Activated CD4-positive, alpha-beta T cell treated with anti-CD3 and anti-CD28 coated beads for 36 hours (primary cell): ENCODE measurements at regions not wholly inside any gene's neighbourhood (a gene's known extent, or its start where the extent isn't known, plus 50 kb on each side); places are given as distances from the start of the nearest gene placed in this dataset.

Experiments
- ATAC-seq: fragments of 200-7000 bp; cut with Tn5 transposase; one replicate; pipeline ENCODE4 v1.10.0; 2021; ENCODE audit warnings: mild to moderate bottlenecking, moderate library complexity
- CTCF ChIA-PET: fragments of 350-600 bp; sonication (Branson Sonifier 250); formaldehyde crosslinking; loops from one replicate; lab custom pipeline; 2021; ENCODE audit warnings: antibody characterized with exemption; lab: Charles Lee
- POLR2A ChIA-PET: fragments of 350-600 bp; sonication (Branson Sonifier 250); formaldehyde crosslinking; loops from one replicate; lab custom pipeline; 2021; ENCODE audit warnings: antibody characterized with exemption, inconsistent platforms; lab: Charles Lee
- DNase-seq: peaks from one replicate; pipeline ENCODE4 v3.0.0-alpha.2; 2020
- H3K27ac Mint-ChIP-seq: one replicate; pipeline ENCODE4 v1.8.0; 2021; ENCODE audit warnings: mixed read lengths
- H3K27me3 Mint-ChIP-seq: one replicate; pipeline ENCODE4 v1.8.0; 2021; ENCODE audit warnings: mixed read lengths
- H3K36me3 Mint-ChIP-seq: one replicate; pipeline ENCODE4 v1.8.0; 2021; ENCODE audit warnings: low read depth, mixed read lengths
- H3K4me1 Mint-ChIP-seq: one replicate; pipeline ENCODE4 v1.8.0; 2021; ENCODE audit warnings: mixed read lengths
- H3K4me3 Mint-ChIP-seq: one replicate; pipeline ENCODE4 v1.8.0; 2021; ENCODE audit warnings: mild to moderate bottlenecking, moderate library complexity, mixed read lengths
- H3K9me3 Mint-ChIP-seq: one replicate; pipeline ENCODE4 v1.8.0; 2021; ENCODE audit warnings: low read depth, mixed read lengths
- intact Hi-C, 2 experiments: fragments of 100-400 bp; cut with DNase I in 1 of 2; cut with micrococcal nuclease in 1 of 2; formaldehyde crosslinking; loops; one replicate each; pipeline versions ENCODE4 v1.14.2 to v1.15.1; 2022 to 2024; cut with DNase I, micrococcal nuclease

GRCh38 chr3:182716114-182716688, 77.1 kb upstream of the ATP11B start:
- POLR2A ChIA-PET, result no interaction called here
- peaks cover 6% of the 10 kb centered on the region for H3K4me1 Mint-ChIP-seq

GRCh38 chr3:182717216-182717615, 76.1 kb upstream of the ATP11B start:
- intact Hi-C loops, result loop anchor here (10.0 kb wide), 2 partner anchors 188 to 668 kb away; no protein-coding TSS in a partner anchor
- no peaks in the 10 kb centered on the region for H3K27me3 Mint-ChIP-seq
- ChIA-PET POLR2A (no interaction called here), CTCF (interaction anchor here (0.9 to 3.6 kb wide), 3 partner anchors 13 to 381 kb away, joined by 4 to 10 read pairs (median 4); no protein-coding TSS in a partner anchor)
- H3K9me3 Mint-ChIP-seq, result no peaks in the 10 kb centered on the region
- H3K4me1 Mint-ChIP-seq, result peaks cover 6% of the 10 kb centered on the region
- no peak overlapping the region for H3K4me3 Mint-ChIP-seq
- DNase-seq (no peak), ATAC-seq (no peak)
- H3K36me3 Mint-ChIP-seq, result no peaks in the 10 kb centered on the region
- H3K27ac Mint-ChIP-seq, result no peak overlapping the region

More at GRCh38 chr3:182716114-182716688, 77.1 kb upstream of the ATP11B start:
- ATAC-seq, result no peak
- peak overlapping the region; percentile 56 for H3K27ac Mint-ChIP-seq
- no peaks in the 10 kb centered on the region for H3K36me3 Mint-ChIP-seq
- no peaks in the 10 kb centered on the region for H3K9me3 Mint-ChIP-seq
- H3K4me3 Mint-ChIP-seq, result no peak overlapping the region
- intact Hi-C loops, result loop anchor here (10.0 kb wide), 2 partner anchors 189 to 669 kb away; no protein-coding TSS in a partner anchor
- no peak for DNase-seq
- CTCF ChIA-PET, result interaction anchor here (0.8 to 3.6 kb wide), 8 partner anchors 17 to 911 kb away, joined by 3 to 29 read pairs (median 4); no protein-coding TSS in a partner anchor
- H3K27me3 Mint-ChIP-seq, result no peaks in the 10 kb centered on the region

GRCh38 chr3:182722907-182723306, 70.4 kb upstream of the ATP11B start:
- DNase-seq (no peak), ATAC-seq (no peak)
- H3K4me1 Mint-ChIP-seq, result no peaks in the 10 kb centered on the region
- H3K9me3 Mint-ChIP-seq, result no peaks in the 10 kb centered on the region
- no peaks in the 10 kb centered on the region for H3K36me3 Mint-ChIP-seq
- H3K4me3 Mint-ChIP-seq, result no peak overlapping the region
- POLR2A ChIA-PET, result no interaction called here
- H3K27me3 Mint-ChIP-seq, result peaks cover 4% of the 10 kb centered on the region
- CTCF ChIA-PET, result interaction anchor here (1.0 kb wide), 1 partner anchor 9 kb away, joined by 4 read pairs; no protein-coding TSS in a partner anchor
- intact Hi-C loops, result no loop called here
- no peak overlapping the region for H3K27ac Mint-ChIP-seq

GRCh38 chr3:182723596-182723995, 69.7 kb upstream of the ATP11B start:
- intact Hi-C loops, result no loop called here
- peaks cover 4% of the 10 kb centered on the region for H3K27me3 Mint-ChIP-seq
- no peak overlapping the region for H3K27ac Mint-ChIP-seq
- H3K9me3 Mint-ChIP-seq, result no peaks in the 10 kb centered on the region
- ChIA-PET POLR2A (no interaction called here), CTCF (interaction anchor here (0.6 kb wide), 1 partner anchor 10 kb away, joined by 5 read pairs; no protein-coding TSS in a partner anchor)
- H3K4me1 Mint-ChIP-seq, result no peaks in the 10 kb centered on the region
- H3K4me3 Mint-ChIP-seq, result no peak overlapping the region
- no peaks in the 10 kb centered on the region for H3K36me3 Mint-ChIP-seq
- ATAC-seq (no peak), DNase-seq (no peak)

GRCh38 chr3:182725372-182726251, 67.7 kb upstream of the ATP11B start:
- H3K4me1 Mint-ChIP-seq, result no peaks in the 10 kb centered on the region
- ATAC-seq (no peak), DNase-seq (no peak)
- H3K27ac Mint-ChIP-seq, result no peak overlapping the region
- POLR2A ChIA-PET, result no interaction called here
- intact Hi-C loops, result no loop called here
- peaks cover 4% of the 10 kb centered on the region for H3K27me3 Mint-ChIP-seq
- no peak overlapping the region for H3K4me3 Mint-ChIP-seq
- CTCF ChIA-PET, result interaction anchor here (0.9 to 2.2 kb wide), 2 partner anchors 11 to 15 kb away, joined by 3 to 14 read pairs; no protein-coding TSS in a partner anchor
- H3K36me3 Mint-ChIP-seq, result no peaks in the 10 kb centered on the region
- H3K9me3 Mint-ChIP-seq, result no peaks in the 10 kb centered on the region

GRCh38 chr3:182726258-182727142, 66.8 kb upstream of the ATP11B start:
- Mint-ChIP-seq H3K4me3 (no peak overlapping the region), H3K27ac (no peak overlapping the region), H3K9me3 (no peaks in the 10 kb centered on the region), H3K36me3 (no peaks in the 10 kb centered on the region), H3K27me3 (peaks cover 4% of the 10 kb centered on the region), H3K4me1 (no peaks in the 10 kb centered on the region)
- DNase-seq (no peak), ATAC-seq (no peak)
- intact Hi-C loops, result no loop called here
- POLR2A ChIA-PET, result no interaction called here
- CTCF ChIA-PET, result interaction anchor here (0.9 to 2.2 kb wide), 3 partner anchors 12 to 16 kb away, joined by 3 to 14 read pairs (median 3); no protein-coding TSS in a partner anchor

- CTCF ChIA-PET, result interaction anchor here (2.2 kb wide), 1 partner anchor 14 kb away, joined by 14 read pairs; no protein-coding TSS in a partner anchor
These were observed 65.1 kb upstream of the ATP11B start for GRCh38 chr3:182728238-182728637.

GRCh38 chr3:182729903-182730674, 63.2 kb upstream of the ATP11B start:
- DNase-seq, result no peak
- ATAC-seq, result no peak
- Mint-ChIP-seq H3K4me1 (no peaks in the 10 kb centered on the region), H3K4me3 (no peak overlapping the region), H3K9me3 (no peaks in the 10 kb centered on the region), H3K27me3 (peaks cover 4% of the 10 kb centered on the region), H3K27ac (no peak overlapping the region), H3K36me3 (no peaks in the 10 kb centered on the region)
- POLR2A ChIA-PET, result no interaction called here
- CTCF ChIA-PET, result interaction anchor here (0.6 to 0.9 kb wide), 3 partner anchors 13 to 130 kb away, joined by 3 to 4 read pairs (median 3); no protein-coding TSS in a partner anchor
- intact Hi-C loops, result no loop called here

More at GRCh38 chr3:182728238-182728637, 65.1 kb upstream of the ATP11B start:
- DNase-seq (no peak), ATAC-seq (no peak)
- no peak overlapping the region for H3K4me3 Mint-ChIP-seq
- H3K27ac Mint-ChIP-seq, result no peak overlapping the region
- no peaks in the 10 kb centered on the region for H3K36me3 Mint-ChIP-seq
- no peaks in the 10 kb centered on the region for H3K9me3 Mint-ChIP-seq
- H3K4me1 Mint-ChIP-seq, result no peaks in the 10 kb centered on the region
- peaks cover 4% of the 10 kb centered on the region for H3K27me3 Mint-ChIP-seq
- intact Hi-C loops, result no loop called here
- POLR2A ChIA-PET, result no interaction called here

GRCh38 chr3:182730675-182731042, 62.6 kb upstream of the ATP11B start:
- DNase-seq (no peak), ATAC-seq (no peak)
- ChIA-PET POLR2A (no interaction called here), CTCF (interaction anchor here (0.7 to 0.9 kb wide), 2 partner anchors 13 to 130 kb away, joined by 3 to 4 read pairs; no protein-coding TSS in a partner anchor)
- Mint-ChIP-seq H3K4me3 (no peak overlapping the region), H3K36me3 (no peaks in the 10 kb centered on the region), H3K4me1 (no peaks in the 10 kb centered on the region), H3K27ac (no peak overlapping the region), H3K27me3 (peaks cover under 1% of the 10 kb centered on the region), H3K9me3 (no peaks in the 10 kb centered on the region)
- intact Hi-C loops, result no loop called here

- Mint-ChIP-seq H3K27me3 (no peaks in the 10 kb centered on the region), H3K9me3 (no peaks in the 10 kb centered on the region), H3K36me3 (no peaks in the 10 kb centered on the region), H3K4me3 (no peak overlapping the region), H3K4me1 (no peaks in the 10 kb centered on the region), H3K27ac (no peak overlapping the region)
- POLR2A ChIA-PET, result no interaction called here
- ATAC-seq (no peak), DNase-seq (no peak)
- CTCF ChIA-PET, result no interaction called here
- intact Hi-C loops, result no loop called here
These were observed 61.5 kb upstream of the ATP11B start for GRCh38 chr3:182731764-182732163.
